H9 (cell line): ENCODE measurements at regions not wholly inside any gene's neighbourhood (a gene's known extent, or its start where the extent isn't known, plus 50 kb on each side); places are given as distances from the start of the nearest gene placed in this dataset.

ENCODE experiments used
- DNase-seq: peaks from one replicate; pipeline ENCODE4 v3.0.0-alpha.2; 2017
- H2AFZ ChIP-seq: one replicate; pipeline ENCODE4 v1.6.1; 2013; ENCODE audit warnings: mild to moderate bottlenecking, low read length, control low read depth, moderate library complexity
- H2AK5ac ChIP-seq: 2 replicates; pipeline ENCODE4 v1.6.1; 2013; ENCODE audit warnings: low read length, control low read depth, mixed read lengths; ENCODE audit not compliant: insufficient read length
- H2BK120ac ChIP-seq: one replicate; pipeline ENCODE4 v1.6.1; 2013; ENCODE audit warnings: low read depth, mild to moderate bottlenecking, low read length, control low read depth, inconsistent platforms; ENCODE audit not compliant: poor library complexity, severe bottlenecking
- H2BK12ac ChIP-seq: 2 replicates; pipeline ENCODE4 v1.6.1; 2013; ENCODE audit warnings: low read length, control low read depth, mixed read lengths, low read depth; ENCODE audit not compliant: insufficient read length
- H2BK15ac ChIP-seq: 2 replicates; pipeline ENCODE4 v1.6.1; 2013; ENCODE audit warnings: low read depth, low read length, control low read depth
- H2BK20ac ChIP-seq: one replicate; pipeline ENCODE4 v1.6.1; 2013; ENCODE audit warnings: low read depth, mild to moderate bottlenecking, low read length, control low read depth, inconsistent platforms; ENCODE audit not compliant: poor library complexity, severe bottlenecking
- H2BK5ac ChIP-seq: 2 replicates; pipeline ENCODE4 v1.6.1; 2013; ENCODE audit warnings: low read length, control low read depth, mixed read lengths; ENCODE audit not compliant: insufficient read length
- H3K14ac ChIP-seq: 2 replicates; pipeline ENCODE4 v1.6.1; 2013; ENCODE audit warnings: low read length, control low read depth; ENCODE audit not compliant: insufficient read depth
- H3K18ac ChIP-seq: 2 replicates; pipeline ENCODE4 v1.6.1; 2013; ENCODE audit warnings: low read depth, mild to moderate bottlenecking, mixed read lengths, low read length, control low read depth; ENCODE audit not compliant: insufficient read length
- H3K23ac ChIP-seq: 2 replicates; pipeline ENCODE4 v1.6.1; 2013; ENCODE audit warnings: low read length, control low read depth, mixed read lengths, low read depth; ENCODE audit not compliant: insufficient read length
- H3K23me2 ChIP-seq: 2 replicates; pipeline ENCODE4 v1.6.1; 2013; ENCODE audit warnings: low read depth, mild to moderate bottlenecking, mixed read lengths, low read length, control low read depth; ENCODE audit not compliant: insufficient read length, poor library complexity, severe bottlenecking
- H3K27ac ChIP-seq: 2 replicates; pipeline ENCODE4 v1.5.1; 2013; ENCODE audit warnings: low read length, control low read depth, mixed read lengths, low read depth; ENCODE audit not compliant: insufficient read length
- H3K27me3 ChIP-seq: 2 replicates; pipeline ENCODE4 v1.6.1; 2013; ENCODE audit warnings: low read length, control low read depth, inconsistent platforms; ENCODE audit not compliant: insufficient read depth
- H3K4ac ChIP-seq: 2 replicates; pipeline ENCODE4 v1.6.1; 2013; ENCODE audit warnings: low read depth, mild to moderate bottlenecking, control low read depth, inconsistent platforms, low read length, moderate library complexity
- H3K4me1 ChIP-seq: 2 replicates; pipeline ENCODE4 v1.6.1; 2013; ENCODE audit warnings: low read length, control low read depth, inconsistent platforms; ENCODE audit not compliant: insufficient read depth
- H3K4me2 ChIP-seq: 2 replicates; pipeline ENCODE4 v1.6.1; 2013; ENCODE audit warnings: low read length, control low read depth, mixed read lengths; ENCODE audit not compliant: insufficient read length, insufficient read depth
- H3K56ac ChIP-seq: 2 replicates; pipeline ENCODE4 v1.6.1; 2013; ENCODE audit warnings: low read depth, mild to moderate bottlenecking, mixed read lengths, low read length, control low read depth; ENCODE audit not compliant: insufficient read length
- H3K79me1 ChIP-seq: 2 replicates; pipeline ENCODE4 v1.6.1; 2013; ENCODE audit warnings: low read depth, mild to moderate bottlenecking, moderate library complexity, low read length, control low read depth, inconsistent platforms; ENCODE audit not compliant: insufficient read depth, poor library complexity, severe bottlenecking
- H3K79me2 ChIP-seq: 2 replicates; pipeline ENCODE4 v1.6.1; 2013; ENCODE audit warnings: low read length, control low read depth, inconsistent platforms; ENCODE audit not compliant: insufficient read depth
- H3K9ac ChIP-seq: 2 replicates; pipeline ENCODE4 v1.6.1; 2013; ENCODE audit warnings: low read length, control low read depth, mixed read lengths; ENCODE audit not compliant: insufficient read length; ENCODE audit errors: extremely low read depth
- H3K9me3 ChIP-seq: one replicate; pipeline ENCODE4 v1.6.1; 2013; ENCODE audit warnings: low read depth, low read length, inconsistent platforms; ENCODE audit not compliant: control insufficient read depth
- H3T11ph ChIP-seq: one replicate; pipeline ENCODE4 v1.6.1; 2013; ENCODE audit warnings: mild to moderate bottlenecking, low read length, control low read depth, inconsistent platforms
- H4K20me1 ChIP-seq: one replicate; pipeline ENCODE4 v1.6.1; 2013; ENCODE audit not compliant: control insufficient read depth, insufficient read length, insufficient read depth
- H4K5ac ChIP-seq: 2 replicates; pipeline ENCODE4 v1.6.1; 2013; ENCODE audit warnings: low read depth, mild to moderate bottlenecking, mixed read lengths, low read length, control low read depth; ENCODE audit not compliant: insufficient read length
- H4K8ac ChIP-seq: replicated peaks from 2 replicates; pipeline ENCODE4 v1.6.1; 2013; ENCODE audit warnings: low read length, control low read depth, mixed read lengths, low read depth; ENCODE audit not compliant: insufficient read length
- H4K91ac ChIP-seq: 2 replicates; pipeline ENCODE4 v1.6.1; 2013; ENCODE audit warnings: low read depth, mild to moderate bottlenecking, moderate library complexity, mixed read lengths, low read length, control low read depth; ENCODE audit not compliant: insufficient read length
- H3K27ac Mint-ChIP-seq, 3 experiments: 2 replicates in 2 of 3; 3 replicates in 1 of 3; pipeline ENCODE4 v1.8.0; 2020 to 2021; ENCODE audit warnings: mixed read lengths in 3 of 3, mild to moderate bottlenecking in 1 of 3, moderate library complexity in 1 of 3
- H3K27me3 Mint-ChIP-seq: 2 replicates; pipeline ENCODE4 v1.8.0; 2021; ENCODE audit warnings: low read depth, mild to moderate bottlenecking, moderate library complexity, mixed read lengths
- H3K36me3 Mint-ChIP-seq, 3 experiments: 2 replicates in 2 of 3; 3 replicates in 1 of 3; pipeline ENCODE4 v1.8.0; 2020 to 2021; ENCODE audit warnings: low read depth in 3 of 3, mixed read lengths in 3 of 3; ENCODE audit not compliant: insufficient read depth in 1 of 3
- H3K4me1 Mint-ChIP-seq, 2 experiments: 2 replicates each; pipeline ENCODE4 v1.8.0; 2020; ENCODE audit warnings: mixed read lengths in 2 of 2
- H3K4me3 Mint-ChIP-seq, 2 experiments: 2 replicates in 1 of 2; 3 replicates in 1 of 2; pipeline ENCODE4 v1.8.0; 2020 to 2021; ENCODE audit warnings: mild to moderate bottlenecking in 2 of 2, mixed read lengths in 2 of 2, moderate library complexity in 1 of 2
- H3K9me3 Mint-ChIP-seq, 2 experiments: 2 replicates in 1 of 2; 3 replicates in 1 of 2; pipeline ENCODE4 v1.8.0; 2020; ENCODE audit warnings: mild to moderate bottlenecking in 2 of 2, mixed read lengths in 2 of 2, moderate library complexity in 1 of 2
- WGBS: extraction: QIAGEN DNeasy Blood & Tissue Kit; methylation state at CpG from one replicate; pipeline ENCODE4 v1.1.7; 2013; ENCODE audit warnings: missing lambda C conversion rate, low lambda C conversion rate, mixed read lengths; ENCODE audit not compliant: insufficient read length; ENCODE audit errors: extremely low coverage; 5-methylcytosine and 5-hydroxymethylcytosine counted together
- TF ChIP-seq, protein P1 (sequence below): fragments of 200-600 bp; sonication (generic); conservative IDR thresholded peaks from 3 replicates; pipeline ENCODE4 v1.8.0; 2021; ENCODE audit warnings: antibody characterized with exemption, mild to moderate bottlenecking

DNA sequence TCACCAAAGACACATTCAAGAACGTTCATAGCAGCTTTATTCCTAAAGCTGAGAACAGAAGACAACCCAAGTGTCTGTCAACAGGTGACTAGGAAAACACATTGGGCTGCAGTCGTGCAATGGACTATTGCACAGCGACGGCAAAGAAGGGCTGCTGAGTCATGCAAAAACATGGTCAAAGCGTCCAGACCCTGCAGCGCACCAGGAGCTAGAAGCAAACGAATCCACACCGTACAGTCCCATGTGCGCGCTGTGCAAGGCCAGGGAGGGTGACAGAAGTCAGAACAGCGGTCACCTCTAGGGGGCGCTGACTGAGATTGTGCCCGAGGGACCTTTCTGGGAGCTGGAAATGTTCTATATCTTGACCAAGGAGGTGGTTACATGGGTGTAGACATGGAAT lies 266.4 kb downstream of the MAF start:
- no peak overlapping the region for H3K4me3 Mint-ChIP-seq
- Histone ChIP-seq H4K8ac (no peak overlapping the region), H3K23me2 (no peaks in the 10 kb centered on the region), H2BK15ac (no peak overlapping the region), H4K20me1 (no peaks in the 10 kb centered on the region), H3K9me3 (no peaks in the 10 kb centered on the region), H3K14ac (no peak overlapping the region), H3K27ac (no peak overlapping the region), H2BK20ac (no peak overlapping the region), H3T11ph (no peak overlapping the region), H3K4me2 (no peak overlapping the region), H3K79me2 (no peaks in the 10 kb centered on the region), H3K56ac (no peak overlapping the region), H3K9ac (no peak overlapping the region), H2BK12ac (no peak overlapping the region), H3K79me1 (no peaks in the 10 kb centered on the region), H4K91ac (no peak overlapping the region), H3K4me1 (no peaks in the 10 kb centered on the region), H2BK120ac (no peak overlapping the region), H4K5ac (no peak overlapping the region), H2AK5ac (no peak overlapping the region), H3K4ac (no peak overlapping the region), H2BK5ac (no peak overlapping the region), H2AFZ (no peak overlapping the region), H3K18ac (no peak overlapping the region), H3K23ac (no peak overlapping the region), H3K27me3 (no peaks in the 10 kb centered on the region)
- TF ChIP-seq, protein P1, sequence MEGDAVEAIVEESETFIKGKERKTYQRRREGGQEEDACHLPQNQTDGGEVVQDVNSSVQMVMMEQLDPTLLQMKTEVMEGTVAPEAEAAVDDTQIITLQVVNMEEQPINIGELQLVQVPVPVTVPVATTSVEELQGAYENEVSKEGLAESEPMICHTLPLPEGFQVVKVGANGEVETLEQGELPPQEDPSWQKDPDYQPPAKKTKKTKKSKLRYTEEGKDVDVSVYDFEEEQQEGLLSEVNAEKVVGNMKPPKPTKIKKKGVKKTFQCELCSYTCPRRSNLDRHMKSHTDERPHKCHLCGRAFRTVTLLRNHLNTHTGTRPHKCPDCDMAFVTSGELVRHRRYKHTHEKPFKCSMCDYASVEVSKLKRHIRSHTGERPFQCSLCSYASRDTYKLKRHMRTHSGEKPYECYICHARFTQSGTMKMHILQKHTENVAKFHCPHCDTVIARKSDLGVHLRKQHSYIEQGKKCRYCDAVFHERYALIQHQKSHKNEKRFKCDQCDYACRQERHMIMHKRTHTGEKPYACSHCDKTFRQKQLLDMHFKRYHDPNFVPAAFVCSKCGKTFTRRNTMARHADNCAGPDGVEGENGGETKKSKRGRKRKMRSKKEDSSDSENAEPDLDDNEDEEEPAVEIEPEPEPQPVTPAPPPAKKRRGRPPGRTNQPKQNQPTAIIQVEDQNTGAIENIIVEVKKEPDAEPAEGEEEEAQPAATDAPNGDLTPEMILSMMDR = peak; percentile 87
- H3K9me3 Mint-ChIP-seq = no peaks in the 10 kb centered on the region
- H3K36me3 Mint-ChIP-seq = no peaks in the 10 kb centered on the region
- no peaks in the 10 kb centered on the region; the same call in none of the 2 replicates for H3K27me3 Mint-ChIP-seq
- DNase-seq = peak; percentile 46
- no peak overlapping the region for H3K27ac Mint-ChIP-seq
- no CpG with 5 or more reads among the region's 13 CpGs for WGBS
- H3K4me1 Mint-ChIP-seq = peaks cover 13% of the 10 kb centered on the region in 2 experiments
